ENCODE measurements at regions not wholly inside any gene's neighbourhood (a gene's known extent, or its start where the extent isn't known, plus 50 kb on each side); places are given as distances from the start of the nearest gene placed in this dataset.

GRCh38 chr16:5722116-5722619 is 624.6 kb upstream of the EEF2KMT start:
- DNase-seq, result no peak

GRCh38 chr16:5715155-5715554 is 617.6 kb upstream of the EEF2KMT start:
- no peak for DNase-seq

GRCh38 chr16:5709889-5710288 is 612.3 kb upstream of the EEF2KMT start:
- DNase-seq, result no peak

DNA sequence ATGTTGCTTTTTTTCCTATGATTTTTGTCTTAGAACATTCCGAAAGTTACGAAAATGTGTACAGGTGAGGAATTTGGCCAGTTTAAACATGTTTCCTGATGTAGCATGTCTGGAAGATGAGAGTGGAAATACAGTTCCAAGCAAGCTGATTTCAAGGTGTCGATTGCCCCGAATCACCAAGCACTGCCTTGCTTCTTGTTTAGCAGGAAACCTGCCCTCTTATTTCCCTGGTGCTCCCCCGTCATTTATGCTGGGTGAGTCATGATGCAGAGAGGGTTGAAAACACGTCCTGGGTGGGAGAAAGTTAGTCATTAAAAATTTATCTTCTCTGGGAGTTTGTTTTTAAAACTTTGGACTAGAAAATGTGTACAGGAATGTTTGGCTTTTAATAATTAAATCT is 608.6 kb upstream of the EEF2KMT start:
- DNase-seq, result peak in 13 of 56 donors; percentile 2 to 50 (median 16)

- DNase-seq, result no peak
These were observed 606.7 kb upstream of the EEF2KMT start for GRCh38 chr16:5704271-5704670.

DNA sequence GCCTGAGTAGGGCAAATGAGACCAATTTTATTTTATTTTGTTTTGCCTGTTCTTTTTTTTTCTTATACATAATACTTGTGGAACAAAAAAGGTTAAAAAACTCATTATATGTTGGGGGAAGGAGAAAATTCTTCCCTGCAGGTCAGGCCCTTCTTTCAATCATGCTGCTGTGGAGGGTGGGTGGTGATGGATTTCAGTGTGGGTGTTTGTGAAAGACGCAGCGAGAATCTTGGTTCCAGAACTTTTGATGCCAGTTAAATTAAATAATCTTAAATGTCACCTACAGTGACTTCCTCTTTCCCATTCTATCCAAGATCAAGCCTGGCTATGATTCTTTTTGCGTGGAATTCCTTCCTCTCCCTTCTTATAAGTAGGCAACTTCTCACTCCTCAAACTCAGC is 595.8 kb upstream of the EEF2KMT start:
- DNase-seq, result peak in 8 of 56 donors; percentile 1 to 39 (median 14)

DNA sequence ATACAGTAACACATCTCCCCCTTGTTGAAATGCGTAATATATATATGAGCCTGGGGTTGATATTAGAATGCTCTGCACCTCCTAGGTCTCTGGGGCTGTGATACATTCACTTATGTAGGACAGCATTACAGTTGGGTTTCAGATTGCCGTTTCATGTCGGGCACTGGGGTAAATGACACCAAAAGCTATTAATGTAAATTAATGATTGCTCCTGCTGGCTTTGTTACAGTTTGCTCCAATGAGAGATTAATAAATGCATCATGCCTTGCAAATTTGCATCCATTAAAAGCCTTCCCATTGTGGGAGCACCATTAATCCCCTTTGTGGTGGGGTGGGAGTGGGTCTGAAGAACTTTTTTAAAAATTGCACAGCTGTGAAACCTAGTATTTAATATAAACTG is 584.4 kb upstream of the EEF2KMT start:
- DNase-seq, result no peak

- DNase-seq, result no peak
These were observed 580.8 kb upstream of the EEF2KMT start for GRCh38 chr16:5678371-5678770.

DNA sequence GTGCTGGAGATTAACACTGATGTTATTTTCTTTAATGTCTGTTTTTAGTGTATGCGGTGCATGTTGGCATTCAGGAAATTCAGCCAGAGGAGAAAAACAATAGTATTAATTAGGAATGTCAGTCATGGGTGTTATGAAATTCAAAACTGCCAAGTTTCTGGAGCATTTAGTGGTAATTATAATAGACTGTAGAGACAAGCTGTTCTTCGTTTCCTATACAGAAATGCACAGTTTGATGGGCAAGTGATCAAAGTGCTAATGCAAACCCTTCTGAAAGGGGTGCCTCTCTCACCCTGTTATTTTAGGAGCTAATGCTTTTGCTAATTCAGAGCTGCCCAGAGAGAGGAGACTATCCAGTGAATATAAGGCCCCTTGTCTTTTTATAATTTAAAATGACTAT is 573.8 kb upstream of the EEF2KMT start:
- DNase-seq, result no peak

- no peak for DNase-seq
These were observed 572.6 kb upstream of the EEF2KMT start for GRCh38 chr16:5670198-5670597.

GRCh38 chr16:5668553-5668952 is 571.0 kb upstream of the EEF2KMT start:
- DNase-seq, result no peak

GRCh38 chr16:5665834-5666233 is 568.2 kb upstream of the EEF2KMT start:
- DNase-seq, result peak in 21 of 56 donors; percentile 3 to 55 (median 25)

DNA sequence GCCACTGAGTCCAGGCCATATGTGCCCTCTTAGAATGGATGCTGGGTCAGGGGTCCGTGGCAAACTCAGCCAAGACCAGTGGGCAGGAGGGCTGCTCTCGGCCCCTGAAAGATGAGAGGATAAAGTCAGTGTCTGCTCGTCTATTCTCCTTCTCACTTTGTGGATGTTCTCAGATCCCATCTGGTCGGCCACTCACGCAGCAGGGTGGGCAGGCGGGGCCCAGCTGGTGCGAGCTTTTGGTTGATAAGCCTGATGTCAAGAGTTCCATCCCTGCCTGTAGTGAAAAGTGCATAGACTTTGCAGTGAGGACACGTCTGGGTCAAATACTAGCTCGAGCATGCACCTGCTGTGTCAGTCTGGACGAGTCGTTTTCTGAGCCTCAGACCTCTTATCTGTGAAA is 556.2 kb upstream of the EEF2KMT start:
- DNase-seq, result no peak

DNA sequence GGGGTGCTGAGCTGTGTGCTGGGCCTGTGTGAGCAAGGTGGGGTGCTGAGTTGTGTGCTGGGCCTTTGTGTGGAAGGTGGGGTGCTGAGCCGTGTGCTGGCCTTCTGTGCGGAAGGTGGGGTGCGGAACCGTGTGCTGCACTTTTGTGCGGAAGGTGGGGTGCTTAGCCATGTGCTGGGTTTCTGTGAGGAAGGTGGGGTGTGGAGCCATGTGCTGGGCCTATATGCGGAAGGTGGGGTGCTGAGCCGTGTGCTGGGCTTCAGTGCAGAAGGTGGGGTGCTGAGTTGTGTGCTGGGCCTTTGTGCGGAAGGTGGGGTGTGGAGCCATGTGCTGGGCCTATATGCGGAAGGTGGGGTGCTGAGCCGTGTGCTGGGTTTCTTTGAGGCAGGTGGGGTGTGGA is 555.4 kb upstream of the EEF2KMT start:
- DNase-seq, result no peak

- DNase-seq, result no peak
These were observed 552.5 kb upstream of the EEF2KMT start for GRCh38 chr16:5649762-5650743.

GRCh38 chr16:5647051-5647450 is 549.5 kb upstream of the EEF2KMT start:
- DNase-seq, result no peak

DNA sequence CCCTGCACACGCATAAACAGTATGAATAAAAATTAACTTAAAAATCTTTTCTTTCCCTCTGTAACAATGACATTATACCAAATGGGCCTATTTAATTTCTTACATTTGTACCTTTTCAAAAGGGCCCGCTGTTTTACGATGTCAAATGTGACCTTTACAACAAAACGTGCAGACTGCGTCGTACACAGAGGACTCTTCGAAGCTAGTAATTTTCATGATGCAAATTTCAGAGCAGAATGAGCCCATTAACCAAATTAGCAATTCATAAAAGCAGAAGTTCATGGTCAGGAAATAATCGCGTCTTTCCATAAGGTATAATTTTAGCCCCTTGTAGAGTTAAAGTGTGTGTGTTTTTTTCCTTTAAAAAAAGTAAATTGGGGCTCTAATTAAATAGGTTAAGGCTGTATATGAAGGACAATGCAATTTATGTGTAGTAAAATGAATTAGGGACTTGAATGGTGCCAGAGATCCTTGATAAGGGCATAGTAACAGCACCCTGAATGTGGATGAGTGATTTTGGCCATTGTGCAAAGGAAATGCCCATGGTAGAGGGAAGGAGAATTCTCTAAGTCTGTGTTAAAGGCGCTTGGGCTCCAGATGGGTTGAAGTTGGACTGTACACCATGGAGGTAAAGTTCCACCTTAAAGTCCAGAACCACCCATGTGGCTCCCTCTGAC is 546.4 kb upstream of the EEF2KMT start:
- DNase-seq, result no peak

DNA sequence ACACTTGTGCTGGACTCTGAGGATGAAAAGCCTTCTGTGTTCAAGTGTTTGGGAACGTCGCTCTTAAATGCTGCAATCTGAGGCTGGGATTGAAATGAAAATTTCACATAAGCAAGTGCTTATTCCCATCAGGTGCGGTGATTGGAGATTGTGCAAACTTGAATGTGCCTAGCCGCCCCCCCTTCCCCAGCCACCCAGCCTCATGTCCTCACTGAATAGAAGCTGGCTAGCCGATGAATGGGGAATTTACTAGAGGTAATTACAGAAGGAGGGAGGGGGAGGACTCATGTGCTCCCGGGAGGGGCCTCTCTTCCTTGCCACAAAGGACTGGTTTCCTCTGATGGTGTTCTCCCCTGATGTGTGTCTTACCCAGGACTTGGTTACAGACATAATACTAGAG is 544.8 kb upstream of the EEF2KMT start:
- DNase-seq, result no peak

- no peak for DNase-seq
These were observed 544.4 kb upstream of the EEF2KMT start for GRCh38 chr16:5642011-5642410.

DNA sequence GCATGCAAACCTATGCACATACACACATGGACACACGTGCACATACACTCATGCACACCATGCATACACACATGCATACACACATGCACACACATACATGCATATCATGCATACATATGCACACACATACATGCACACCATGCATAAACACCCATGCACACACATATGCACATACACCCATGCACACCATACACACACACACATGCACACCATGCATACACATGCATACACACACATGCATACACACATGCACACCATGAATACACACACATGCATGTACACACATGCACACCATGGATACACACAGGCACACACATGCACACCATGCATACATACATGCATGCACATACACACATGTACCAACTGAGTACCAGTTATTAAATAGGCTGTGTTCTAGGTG is 543.3 kb upstream of the EEF2KMT start:
- no peak for DNase-seq

DNA sequence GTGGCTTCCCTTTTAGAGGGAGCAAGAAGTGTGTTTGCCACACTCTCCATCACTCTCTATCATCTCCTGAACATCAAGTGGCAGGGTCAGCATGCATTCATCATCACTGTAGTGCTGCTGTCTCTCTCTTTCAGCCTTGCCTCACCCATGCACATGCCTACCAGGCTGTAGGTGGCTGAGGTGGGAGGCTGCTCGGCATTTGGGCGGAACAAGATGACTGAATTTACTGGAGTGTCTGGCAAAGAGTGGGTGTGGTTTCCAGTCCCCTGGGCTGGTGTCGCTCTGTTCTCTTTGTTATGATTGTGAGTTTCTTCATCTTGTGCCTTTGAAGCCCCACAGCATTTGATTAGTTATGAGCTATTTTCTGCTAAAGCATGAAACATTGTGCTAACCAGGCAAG is 541.9 kb upstream of the EEF2KMT start:
- peak in 37 of 56 donors; percentile 1 to 78 (median 34) for DNase-seq

GRCh38 chr16:5635331-5635730 is 537.7 kb upstream of the EEF2KMT start:
- no peak for DNase-seq

All from nucleus accumbens (tissue), 56 donors.